Tibial nerve (tissue), 3 donors: ENCODE measurements at regions not wholly inside any gene's neighbourhood (a gene's known extent, or its start where the extent isn't known, plus 50 kb on each side); places are given as distances from the start of the nearest gene placed in this dataset.

Source experiments
- POLR2A ChIP-seq, 2 donors: fragments of 450-650 bp; IDR thresholded peaks; one replicate each; pipeline ENCODE4 v1.6.1; 2017; ENCODE audit warnings: antibody characterized with exemption in 2 of 2, mild to moderate bottlenecking in 2 of 2, moderate library complexity in 2 of 2
- TF ChIP-seq, protein P1 (sequence below), 5 experiments: fragments of 200-600 bp in 3 of 5; fragments of 450-650 bp in 2 of 5; sonication (generic) in 3 of 5; IDR thresholded peaks; one replicate each; pipeline ENCODE4 v1.5.1; 2016 to 2019; ENCODE audit warnings: antibody characterized with exemption in 5 of 5, mild to moderate bottlenecking in 3 of 5, moderate library complexity in 2 of 5

- TF ChIP-seq, protein P1, sequence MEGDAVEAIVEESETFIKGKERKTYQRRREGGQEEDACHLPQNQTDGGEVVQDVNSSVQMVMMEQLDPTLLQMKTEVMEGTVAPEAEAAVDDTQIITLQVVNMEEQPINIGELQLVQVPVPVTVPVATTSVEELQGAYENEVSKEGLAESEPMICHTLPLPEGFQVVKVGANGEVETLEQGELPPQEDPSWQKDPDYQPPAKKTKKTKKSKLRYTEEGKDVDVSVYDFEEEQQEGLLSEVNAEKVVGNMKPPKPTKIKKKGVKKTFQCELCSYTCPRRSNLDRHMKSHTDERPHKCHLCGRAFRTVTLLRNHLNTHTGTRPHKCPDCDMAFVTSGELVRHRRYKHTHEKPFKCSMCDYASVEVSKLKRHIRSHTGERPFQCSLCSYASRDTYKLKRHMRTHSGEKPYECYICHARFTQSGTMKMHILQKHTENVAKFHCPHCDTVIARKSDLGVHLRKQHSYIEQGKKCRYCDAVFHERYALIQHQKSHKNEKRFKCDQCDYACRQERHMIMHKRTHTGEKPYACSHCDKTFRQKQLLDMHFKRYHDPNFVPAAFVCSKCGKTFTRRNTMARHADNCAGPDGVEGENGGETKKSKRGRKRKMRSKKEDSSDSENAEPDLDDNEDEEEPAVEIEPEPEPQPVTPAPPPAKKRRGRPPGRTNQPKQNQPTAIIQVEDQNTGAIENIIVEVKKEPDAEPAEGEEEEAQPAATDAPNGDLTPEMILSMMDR (IDR thresholded peaks at IDR 0.05): no peak
- TF ChIP-seq POLR2A (IDR thresholded peaks at IDR 0.05): no peak
Observed at GRCh38 chr11:134905928-134906327, 493.9 kb upstream of the B3GAT1 start.
